ENCODE measurements at regions not wholly inside any gene's neighbourhood (a gene's known extent, or its start where the extent isn't known, plus 50 kb on each side); places are given as distances from the start of the nearest gene placed in this dataset.

- H3K27ac Mint-ChIP-seq, result no peak overlapping the region
- no peak for DNase-seq
These were observed 109.5 kb upstream of the RAD23B start for GRCh38 chr9:107173422-107174180.

GRCh38 chr9:107174441-107174840 is 108.6 kb upstream of the RAD23B start:
- intact Hi-C loops (cut with micrococcal nuclease), result loop anchor here (5.0 kb wide), 1 partner anchor 1292 kb away; no protein-coding TSS in a partner anchor
- CTCF ChIA-PET, result interaction anchor here (0.6 to 1.6 kb wide), 4 partner anchors 17 to 167 kb away, joined by 3 to 6 read pairs (median 4); no protein-coding TSS in a partner anchor
- H3K4me3 Mint-ChIP-seq, result no peak overlapping the region
- H3K4me1 Mint-ChIP-seq (ENCODE audit: low read depth), result peaks cover 15% of the 10 kb centered on the region
- no peaks in the 10 kb centered on the region for H3K9me3 Mint-ChIP-seq
- DNase-seq, result no peak
- no peak overlapping the region for H3K27ac Mint-ChIP-seq
- H3K27me3 Mint-ChIP-seq (ENCODE audit: low read depth), result peaks cover 11% of the 10 kb centered on the region
- H3K36me3 Mint-ChIP-seq (ENCODE audit: low read depth), result no peaks in the 10 kb centered on the region

More at GRCh38 chr9:107173422-107174180, 109.5 kb upstream of the RAD23B start:
- H3K9me3 Mint-ChIP-seq, result no peaks in the 10 kb centered on the region
- no peak overlapping the region for H3K4me3 Mint-ChIP-seq
- peaks cover 15% of the 10 kb centered on the region for H3K4me1 Mint-ChIP-seq (ENCODE audit: low read depth)
- no peaks in the 10 kb centered on the region for H3K36me3 Mint-ChIP-seq (ENCODE audit: low read depth)
- H3K27me3 Mint-ChIP-seq (ENCODE audit: low read depth), result peaks cover 6% of the 10 kb centered on the region
- intact Hi-C loops (cut with micrococcal nuclease), result loop anchor here (1.0 to 5.0 kb wide), 5 partner anchors 40 to 1291 kb away; partner anchors contain the start of gene RAD23B
- CTCF ChIA-PET, result interaction anchor here (0.6 to 1.6 kb wide), 7 partner anchors 11 to 168 kb away, joined by 3 to 6 read pairs (median 3); no protein-coding TSS in a partner anchor

GRCh38 chr9:107175041-107175440 is 108.0 kb upstream of the RAD23B start:
- CTCF ChIA-PET, result interaction anchor here (0.8 to 1.2 kb wide), 4 partner anchors 17 to 251 kb away, joined by 3 to 6 read pairs (median 3); no protein-coding TSS in a partner anchor
- no peak for DNase-seq
- Mint-ChIP-seq H3K27me3 (ENCODE audit: low read depth) (peaks cover 15% of the 10 kb centered on the region), H3K4me3 (no peak overlapping the region), H3K36me3 (ENCODE audit: low read depth) (no peaks in the 10 kb centered on the region), H3K9me3 (no peaks in the 10 kb centered on the region), H3K4me1 (ENCODE audit: low read depth) (peaks cover 15% of the 10 kb centered on the region), H3K27ac (no peak overlapping the region)
- intact Hi-C loops (cut with micrococcal nuclease), result no loop called here

GRCh38 chr9:107175816-107176435 is 107.2 kb upstream of the RAD23B start:
- Mint-ChIP-seq H3K9me3 (no peaks in the 10 kb centered on the region), H3K4me3 (no peak overlapping the region), H3K4me1 (ENCODE audit: low read depth) (peaks cover 15% of the 10 kb centered on the region), H3K27me3 (ENCODE audit: low read depth) (peaks cover 15% of the 10 kb centered on the region), H3K27ac (no peak overlapping the region), H3K36me3 (ENCODE audit: low read depth) (no peaks in the 10 kb centered on the region)
- DNase-seq, result no peak
- intact Hi-C loops (cut with micrococcal nuclease), result no loop called here
- CTCF ChIA-PET, result interaction anchor here (1.1 to 1.2 kb wide), 3 partner anchors 16 to 250 kb away, joined by 3 to 5 read pairs (median 3); no protein-coding TSS in a partner anchor

GRCh38 chr9:107176436-107177151 is 106.5 kb upstream of the RAD23B start:
- H3K4me3 Mint-ChIP-seq, result no peak overlapping the region
- no peaks in the 10 kb centered on the region for H3K9me3 Mint-ChIP-seq
- intact Hi-C loops (cut with micrococcal nuclease), result no loop called here
- CTCF ChIA-PET, result interaction anchor here (1.1 to 1.2 kb wide), 2 partner anchors 39 to 249 kb away, joined by 3 to 5 read pairs; no protein-coding TSS in a partner anchor
- peaks cover 19% of the 10 kb centered on the region for H3K27me3 Mint-ChIP-seq (ENCODE audit: low read depth)
- H3K36me3 Mint-ChIP-seq (ENCODE audit: low read depth), result no peaks in the 10 kb centered on the region
- H3K27ac Mint-ChIP-seq, result no peak overlapping the region
- no peak for DNase-seq
- peaks cover 15% of the 10 kb centered on the region for H3K4me1 Mint-ChIP-seq (ENCODE audit: low read depth)

GRCh38 chr9:107177243-107177839 is 105.7 kb upstream of the RAD23B start:
- Mint-ChIP-seq H3K4me3 (no peak overlapping the region), H3K4me1 (ENCODE audit: low read depth) (peaks cover 14% of the 10 kb centered on the region), H3K36me3 (ENCODE audit: low read depth) (peaks cover 1% of the 10 kb centered on the region), H3K27me3 (ENCODE audit: low read depth) (peaks cover 22% of the 10 kb centered on the region), H3K27ac (no peak overlapping the region), H3K9me3 (peaks cover 4% of the 10 kb centered on the region)
- CTCF ChIA-PET, result interaction anchor here (0.6 kb wide), 1 partner anchor 240 kb away, joined by 3 read pairs; no protein-coding TSS in a partner anchor
- DNase-seq, result no peak
- intact Hi-C loops (cut with micrococcal nuclease), result no loop called here

GRCh38 chr9:107177857-107178256 is 105.2 kb upstream of the RAD23B start:
- no peak overlapping the region for H3K4me3 Mint-ChIP-seq
- peaks cover 23% of the 10 kb centered on the region for H3K27me3 Mint-ChIP-seq (ENCODE audit: low read depth)
- H3K27ac Mint-ChIP-seq, result no peak overlapping the region
- CTCF ChIA-PET, result interaction anchor here (0.6 kb wide), 1 partner anchor 239 kb away, joined by 3 read pairs; no protein-coding TSS in a partner anchor
- peaks cover 6% of the 10 kb centered on the region for H3K9me3 Mint-ChIP-seq
- peaks cover 2% of the 10 kb centered on the region for H3K36me3 Mint-ChIP-seq (ENCODE audit: low read depth)
- H3K4me1 Mint-ChIP-seq (ENCODE audit: low read depth), result peaks cover 9% of the 10 kb centered on the region
- DNase-seq, result no peak
- intact Hi-C loops (cut with micrococcal nuclease), result no loop called here

- intact Hi-C loops (cut with micrococcal nuclease), result no loop called here
- no peak for DNase-seq
- CTCF ChIA-PET, result no interaction called here
- H3K9me3 Mint-ChIP-seq, result peaks cover 9% of the 10 kb centered on the region
- no peak overlapping the region for H3K27ac Mint-ChIP-seq
- peaks cover 2% of the 10 kb centered on the region for H3K36me3 Mint-ChIP-seq (ENCODE audit: low read depth)
- peaks cover 8% of the 10 kb centered on the region for H3K4me1 Mint-ChIP-seq (ENCODE audit: low read depth)
- H3K27me3 Mint-ChIP-seq (ENCODE audit: low read depth), result peaks cover 27% of the 10 kb centered on the region
- no peak overlapping the region for H3K4me3 Mint-ChIP-seq
These were observed 104.8 kb upstream of the RAD23B start for GRCh38 chr9:107178293-107178692.

- intact Hi-C loops (cut with micrococcal nuclease), result no loop called here
- H3K9me3 Mint-ChIP-seq, result peaks cover 18% of the 10 kb centered on the region
These were observed 102.9 kb upstream of the RAD23B start for GRCh38 chr9:107180206-107180605.

GRCh38 chr9:107183176-107183575 is 99.9 kb upstream of the RAD23B start:
- Mint-ChIP-seq H3K36me3 (ENCODE audit: low read depth) (peaks cover 2% of the 10 kb centered on the region), H3K9me3 (peaks cover 18% of the 10 kb centered on the region), H3K4me3 (no peak overlapping the region), H3K4me1 (ENCODE audit: low read depth) (no peaks in the 10 kb centered on the region), H3K27me3 (ENCODE audit: low read depth) (peaks cover 37% of the 10 kb centered on the region), H3K27ac (no peak overlapping the region)
- DNase-seq, result no peak
- CTCF ChIA-PET, result interaction anchor here (0.6 kb wide), 1 partner anchor 438 kb away, joined by 3 read pairs; no protein-coding TSS in a partner anchor
- intact Hi-C loops (cut with micrococcal nuclease), result no loop called here

More at GRCh38 chr9:107180206-107180605, 102.9 kb upstream of the RAD23B start:
- H3K27me3 Mint-ChIP-seq (ENCODE audit: low read depth), result peaks cover 39% of the 10 kb centered on the region
- H3K36me3 Mint-ChIP-seq (ENCODE audit: low read depth), result peaks cover 2% of the 10 kb centered on the region
- CTCF ChIA-PET, result no interaction called here
- H3K27ac Mint-ChIP-seq, result no peak overlapping the region
- H3K4me3 Mint-ChIP-seq, result no peak overlapping the region
- DNase-seq, result no peak
- no peaks in the 10 kb centered on the region for H3K4me1 Mint-ChIP-seq (ENCODE audit: low read depth)

GRCh38 chr9:107188376-107188775 is 94.7 kb upstream of the RAD23B start:
- Mint-ChIP-seq H3K9me3 (peaks cover 7% of the 10 kb centered on the region), H3K4me1 (ENCODE audit: low read depth) (no peaks in the 10 kb centered on the region), H3K27me3 (ENCODE audit: low read depth) (peaks cover 18% of the 10 kb centered on the region), H3K27ac (no peak overlapping the region), H3K36me3 (ENCODE audit: low read depth) (no peaks in the 10 kb centered on the region), H3K4me3 (no peak overlapping the region)
- intact Hi-C loops (cut with micrococcal nuclease), result no loop called here
- DNase-seq, result no peak
- CTCF ChIA-PET, result interaction anchor here (0.6 kb wide), 1 partner anchor 13 kb away, joined by 3 read pairs; no protein-coding TSS in a partner anchor

Measured in activated naive CD4-positive, alpha-beta T cell treated with anti-CD3 and anti-CD28 coated beads for 36 hours (primary cell).